ENCODE measurements at regions not wholly inside any gene's neighbourhood (a gene's known extent, or its start where the extent isn't known, plus 50 kb on each side); places are given as distances from the start of the nearest gene placed in this dataset.
"Not testable (repeated sequence)": the region's sequence is repeated elsewhere in the genome, so short reads cannot be mapped to it uniquely, and the experiment has no call there.

GRCh38 chr17:47066841-47067682 lies 88.0 kb upstream of the RPRML start:
- H3K27ac Mint-ChIP-seq: peak overlapping the region; percentile 91
- peaks cover 19% of the 10 kb centered on the region for H3K4me1 Mint-ChIP-seq
- H3K36me3 Mint-ChIP-seq: peaks cover 2% of the 10 kb centered on the region
- peak overlapping the region; percentile 97 for H3K4me3 Mint-ChIP-seq
- ATAC-seq (ENCODE audit: low read depth) (peak; percentile 99), DNase-seq (ENCODE audit: low spot score in 2 of 2) (peak; percentile 67 to 70)
- H3K9me3 Mint-ChIP-seq: peaks cover 2% of the 10 kb centered on the region
- H3K27me3 Mint-ChIP-seq: no peaks in the 10 kb centered on the region

- DNase-seq (ENCODE audit: low spot score in 2 of 2): no peak
- Mint-ChIP-seq H3K36me3 (peaks cover 2% of the 10 kb centered on the region), H3K4me1 (peaks cover 15% of the 10 kb centered on the region)
Measured at GRCh38 chr17:47066095-47066494, 87.0 kb upstream of the RPRML start.

GRCh38 chr17:47064684-47065083 lies 85.6 kb upstream of the RPRML start:
- Mint-ChIP-seq H3K27ac (no peak overlapping the region), H3K9me3 (peaks cover 2% of the 10 kb centered on the region), H3K36me3 (peaks cover 2% of the 10 kb centered on the region), H3K4me1 (peaks cover 15% of the 10 kb centered on the region), H3K4me3 (no peak overlapping the region), H3K27me3 (no peaks in the 10 kb centered on the region)
- ATAC-seq (ENCODE audit: low read depth): no peak
- no peak for DNase-seq (ENCODE audit: low spot score in 2 of 2)

More at GRCh38 chr17:47066095-47066494, 87.0 kb upstream of the RPRML start:
- H3K4me3 Mint-ChIP-seq: peak overlapping the region; percentile 97
- H3K27me3 Mint-ChIP-seq: no peaks in the 10 kb centered on the region
- no peak for ATAC-seq (ENCODE audit: low read depth)
- H3K9me3 Mint-ChIP-seq: peaks cover 2% of the 10 kb centered on the region
- peak overlapping the region; percentile 91 for H3K27ac Mint-ChIP-seq

- peaks cover 10% of the 10 kb centered on the region for H3K4me1 Mint-ChIP-seq
Measured at GRCh38 chr17:47063475-47063874, 84.4 kb upstream of the RPRML start.

GRCh38 chr17:47062851-47063250 lies 83.8 kb upstream of the RPRML start:
- H3K9me3 Mint-ChIP-seq; DNase-seq (ENCODE audit: low spot score in 2 of 2); ATAC-seq (ENCODE audit: low read depth); H3K4me3 Mint-ChIP-seq; H3K27ac Mint-ChIP-seq; H3K4me1 Mint-ChIP-seq; H3K36me3 Mint-ChIP-seq; H3K27me3 Mint-ChIP-seq: not testable (repeated sequence)

More at GRCh38 chr17:47063475-47063874, 84.4 kb upstream of the RPRML start:
- Mint-ChIP-seq H3K9me3 (peaks cover 2% of the 10 kb centered on the region), H3K36me3 (peaks cover 2% of the 10 kb centered on the region), H3K27me3 (no peaks in the 10 kb centered on the region), H3K4me3 (no peak overlapping the region), H3K27ac (no peak overlapping the region)
- ATAC-seq (ENCODE audit: low read depth) (no peak), DNase-seq (ENCODE audit: low spot score in 2 of 2) (no peak)

- not testable (repeated sequence) for H3K27ac Mint-ChIP-seq; ATAC-seq (ENCODE audit: low read depth); H3K27me3 Mint-ChIP-seq; H3K36me3 Mint-ChIP-seq; DNase-seq (ENCODE audit: low spot score in 2 of 2); H3K9me3 Mint-ChIP-seq; H3K4me1 Mint-ChIP-seq; H3K4me3 Mint-ChIP-seq
Measured at GRCh38 chr17:47060005-47060404, 81.0 kb upstream of the RPRML start.

- H3K4me3 Mint-ChIP-seq: no peak overlapping the region
- peaks cover 19% of the 10 kb centered on the region for H3K36me3 Mint-ChIP-seq
- H3K27me3 Mint-ChIP-seq: no peaks in the 10 kb centered on the region
- DNase-seq (ENCODE audit: low spot score in 2 of 2) (no peak), ATAC-seq (ENCODE audit: low read depth) (no peak)
- no peak overlapping the region for H3K27ac Mint-ChIP-seq
- H3K9me3 Mint-ChIP-seq: no peaks in the 10 kb centered on the region
- H3K4me1 Mint-ChIP-seq: peaks cover 2% of the 10 kb centered on the region
Measured at GRCh38 chr17:47057830-47058229, 78.8 kb upstream of the RPRML start.

GRCh38 chr17:47057279-47057678 lies 78.2 kb upstream of the RPRML start:
- H3K36me3 Mint-ChIP-seq: peaks cover 21% of the 10 kb centered on the region
- H3K4me1 Mint-ChIP-seq; ATAC-seq (ENCODE audit: low read depth); H3K4me3 Mint-ChIP-seq; H3K27ac Mint-ChIP-seq; DNase-seq (ENCODE audit: low spot score in 2 of 2); H3K27me3 Mint-ChIP-seq; H3K9me3 Mint-ChIP-seq: not testable (repeated sequence)

GRCh38 chr17:47056687-47057086 lies 77.6 kb upstream of the RPRML start:
- not testable (repeated sequence) for H3K27me3 Mint-ChIP-seq; H3K9me3 Mint-ChIP-seq; H3K4me3 Mint-ChIP-seq; H3K27ac Mint-ChIP-seq; DNase-seq (ENCODE audit: low spot score in 2 of 2); H3K4me1 Mint-ChIP-seq; ATAC-seq (ENCODE audit: low read depth)
- H3K36me3 Mint-ChIP-seq: peaks cover 23% of the 10 kb centered on the region
